ENCODE measurements at regions not wholly inside any gene's neighbourhood (a gene's known extent, or its start where the extent isn't known, plus 50 kb on each side); places are given as distances from the start of the nearest gene placed in this dataset.

- no peak for DNase-seq
These were observed 332.6 kb downstream of the SH2D4B start for GRCh38 chr10:80870282-80870681.

DNA sequence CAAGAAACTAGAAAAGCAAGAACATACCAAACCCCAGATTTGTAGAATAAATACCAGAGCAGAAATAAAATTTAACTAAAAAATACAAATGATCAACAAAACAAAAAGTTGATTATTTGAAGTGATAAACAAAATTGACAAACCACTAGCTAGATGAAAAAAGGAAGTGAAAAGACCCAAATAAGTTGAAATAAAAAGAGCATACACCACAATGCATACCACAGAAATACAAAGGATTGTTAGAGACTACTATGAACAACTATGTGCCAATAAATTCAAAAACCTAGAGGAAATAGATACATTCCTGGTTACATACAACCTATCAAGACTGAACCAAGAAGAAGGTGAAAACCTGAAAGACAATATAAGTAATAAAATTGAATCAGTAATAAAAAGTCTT, 333.4 kb downstream of the SH2D4B start:
- DNase-seq, result no peak

DNA sequence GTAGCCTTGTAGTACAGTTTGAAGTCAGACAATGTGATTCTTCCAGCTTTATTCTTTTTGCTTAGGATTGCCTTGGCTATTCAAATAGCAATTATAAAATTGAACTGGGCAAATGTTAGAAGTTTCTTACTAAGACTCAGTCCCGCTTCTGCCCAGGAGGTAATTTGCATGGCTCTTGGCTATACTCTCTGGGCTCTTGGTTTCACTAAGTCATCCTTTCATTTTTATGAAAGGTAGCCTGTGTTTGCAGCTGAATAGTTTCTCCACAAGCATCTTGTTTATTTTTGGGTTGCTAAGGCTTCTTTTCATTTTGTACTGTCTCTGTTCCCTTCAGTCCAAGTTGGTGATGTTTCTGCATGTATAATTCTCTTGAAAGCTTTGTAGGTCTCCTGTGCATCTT, 340.6 kb downstream of the SH2D4B start:
- DNase-seq, result no peak

GRCh38 chr10:80890146-80890545, 352.4 kb downstream of the SH2D4B start:
- no peak for DNase-seq

DNA sequence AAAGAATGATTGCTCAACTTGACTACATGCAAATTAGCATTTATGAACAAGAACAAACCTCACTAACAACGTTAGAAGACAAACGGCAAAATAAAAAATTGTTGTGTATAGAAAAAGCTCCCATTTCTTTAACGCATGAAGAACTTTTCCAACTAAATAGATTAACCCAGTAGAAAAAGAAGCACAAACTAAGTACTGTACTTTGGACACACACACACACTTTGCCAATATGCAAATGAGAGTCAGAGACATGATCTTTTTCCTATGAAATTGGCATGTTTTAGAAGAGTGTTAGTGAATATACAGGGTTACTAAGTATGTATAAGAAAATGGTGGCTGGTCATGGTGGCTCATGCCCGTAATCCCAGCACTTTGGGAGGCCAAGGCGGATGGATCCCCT, 355.6 kb downstream of the SH2D4B start:
- no peak for DNase-seq

DNA sequence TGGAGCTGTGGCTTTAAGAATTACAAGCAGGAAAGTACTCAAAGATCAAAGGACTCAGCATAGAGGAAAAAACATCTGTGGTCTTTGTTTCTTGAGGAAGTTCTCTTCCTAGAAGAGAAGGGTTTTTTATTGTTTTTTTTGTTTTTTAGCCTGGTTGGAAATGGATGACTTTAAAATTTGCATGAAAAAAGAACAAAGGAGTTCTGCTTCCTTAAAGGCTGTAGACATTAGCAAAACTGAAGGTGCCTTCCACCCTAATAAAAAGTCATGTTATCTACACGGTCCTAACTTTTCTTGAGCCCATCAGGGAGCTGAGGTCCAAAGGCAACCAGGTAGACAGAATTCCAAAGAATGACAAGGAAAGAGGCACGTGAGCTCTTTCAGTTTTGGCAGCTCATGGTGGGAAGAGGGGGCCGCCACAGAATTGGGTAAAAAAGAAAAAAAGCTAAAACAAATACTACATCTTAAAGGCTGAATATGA, 356.6 kb downstream of the SH2D4B start:
- no peak for DNase-seq

DNA sequence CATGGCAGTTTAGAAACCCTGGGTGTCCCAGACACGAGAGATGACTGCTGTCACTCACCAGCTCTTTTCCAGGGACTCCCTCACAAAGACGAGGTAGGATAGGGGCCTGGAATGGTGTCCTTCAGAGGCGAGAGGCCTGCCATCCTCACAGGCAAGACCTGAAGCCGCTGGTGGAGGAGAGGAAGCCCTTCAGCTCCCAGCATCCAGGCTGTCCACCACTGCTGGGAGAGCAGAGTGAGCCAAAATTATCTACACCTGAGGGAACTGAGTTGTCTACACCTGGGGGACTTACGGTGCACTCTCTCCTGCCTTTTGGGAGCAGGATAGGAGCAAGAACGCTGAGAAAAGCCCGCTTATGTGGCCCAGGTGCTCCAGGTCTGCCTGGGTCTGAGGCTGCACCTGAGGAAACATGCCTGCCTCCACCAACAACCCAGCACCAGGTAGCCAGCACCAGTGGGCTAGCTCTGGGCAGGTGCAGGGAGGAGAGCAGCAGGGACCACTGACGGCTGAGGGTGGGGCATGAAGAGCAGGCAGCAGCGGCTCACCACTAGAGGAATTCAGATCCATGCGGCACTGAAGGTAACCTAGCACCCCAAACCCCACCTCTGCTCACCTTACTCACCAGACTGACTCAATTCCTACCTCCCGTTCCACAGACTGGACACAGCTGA, 357.2 kb downstream of the SH2D4B start:
- no peak for DNase-seq

- no peak for DNase-seq
These were observed 358.4 kb downstream of the SH2D4B start for GRCh38 chr10:80896076-80896475.

GRCh38 chr10:80896959-80897358, 359.3 kb downstream of the SH2D4B start:
- no peak for DNase-seq

DNA sequence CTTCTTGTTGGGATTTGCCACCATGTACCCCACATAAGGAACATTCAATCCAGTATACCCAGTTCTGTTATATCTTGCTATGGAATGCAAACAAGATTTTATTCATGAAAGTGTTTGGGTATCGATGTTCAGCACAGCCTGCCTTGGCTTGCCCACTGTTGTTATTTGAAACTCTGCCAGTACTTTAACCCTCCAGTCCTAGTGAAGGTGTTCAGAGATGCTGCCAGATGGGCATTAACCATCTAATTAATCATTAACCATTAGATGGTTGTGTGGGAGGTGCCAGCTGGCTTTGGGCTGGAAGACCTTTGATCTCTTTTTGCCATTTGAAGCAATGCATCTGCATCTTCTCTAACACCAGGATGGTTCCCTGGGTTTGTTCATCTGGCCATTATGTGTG, 363.0 kb downstream of the SH2D4B start:
- DNase-seq, result no peak

DNA sequence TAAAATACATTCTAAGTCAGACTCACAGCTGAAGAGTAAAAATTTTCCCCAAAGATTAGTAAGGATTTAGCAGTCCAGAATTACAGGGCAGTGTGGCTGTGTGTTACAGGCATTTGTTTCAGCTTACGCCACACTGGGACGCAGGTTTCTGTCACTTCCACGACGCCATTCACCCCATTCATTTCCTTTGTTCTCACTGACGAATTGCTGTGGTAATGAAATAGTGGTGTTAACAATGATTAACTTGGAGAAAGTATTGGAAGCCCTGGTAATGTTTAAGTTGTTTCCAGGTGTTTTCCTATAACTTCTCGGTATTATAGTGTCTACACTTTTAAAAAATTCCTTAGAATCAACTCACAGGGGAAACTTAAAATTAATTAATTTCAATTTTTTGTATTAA, 370.9 kb downstream of the SH2D4B start:
- no peak for DNase-seq

GRCh38 chr10:80909254-80909653, 371.6 kb downstream of the SH2D4B start:
- DNase-seq, result no peak

GRCh38 chr10:80917636-80918035, 379.9 kb downstream of the SH2D4B start:
- no peak for DNase-seq

DNA sequence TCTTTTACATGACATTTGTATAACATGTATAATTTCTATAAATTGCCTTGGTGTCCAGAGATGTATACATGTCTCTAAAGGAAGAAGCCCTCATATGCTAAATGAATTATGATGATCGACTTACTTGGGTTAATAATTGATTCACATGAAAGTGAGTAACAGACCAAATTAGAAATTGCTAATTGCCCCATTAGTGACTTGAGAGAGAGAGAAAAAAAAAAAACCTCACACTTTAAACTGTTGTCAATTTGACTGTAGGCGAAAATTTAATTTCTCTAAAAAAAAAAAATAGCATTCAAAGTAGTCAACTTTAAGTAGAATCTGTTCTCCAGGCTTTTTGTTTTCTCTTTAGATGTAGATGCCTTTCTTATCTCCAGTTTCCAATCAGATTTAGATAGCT, 383.3 kb downstream of the SH2D4B start:
- no peak for DNase-seq

GRCh38 chr10:80924063-80924952, 386.6 kb downstream of the SH2D4B start:
- DNase-seq, result no peak

GRCh38 chr10:80927419-80928078, 389.8 kb downstream of the SH2D4B start:
- no peak for DNase-seq

- no peak for DNase-seq
These were observed 401.2 kb downstream of the SH2D4B start for GRCh38 chr10:80938903-80939302.

- no peak for DNase-seq
These were observed 407.7 kb downstream of the SH2D4B start for GRCh38 chr10:80945264-80945880.

GRCh38 chr10:80946073-80946472, 408.4 kb downstream of the SH2D4B start:
- DNase-seq, result no peak

- DNase-seq, result no peak
These were observed 409.4 kb downstream of the SH2D4B start for GRCh38 chr10:80946957-80947726.

- DNase-seq, result no peak
These were observed 412.1 kb downstream of the SH2D4B start for GRCh38 chr10:80949785-80950184.

GRCh38 chr10:80952436-80952835, 414.7 kb downstream of the SH2D4B start:
- DNase-seq, result no peak
